CD14-positive monocyte (primary cell): ENCODE measurements at regions not wholly inside any gene's neighbourhood (a gene's known extent, or its start where the extent isn't known, plus 50 kb on each side); places are given as distances from the start of the nearest gene placed in this dataset.

Experiments used
- DNase-seq, 3 donors: peaks; one replicate each; pipeline ENCODE4 v3.0.0-alpha.2; 2011 to 2022
- H2AFZ ChIP-seq: 2 replicates; pipeline ENCODE4 v1.6.0; 2012; ENCODE audit warnings: mild to moderate bottlenecking, low read depth, low read length, inconsistent platforms; ENCODE audit not compliant: insufficient read depth, poor library complexity, severe bottlenecking
- H3K27ac ChIP-seq, 2 donors: 1 replicate in 1 of 2; 2 replicates in 1 of 2; pipeline ENCODE4 v1.5.1; 2012 to 2013; ENCODE audit warnings: low read length in 2 of 2, control low read depth in 1 of 2, inconsistent platforms in 1 of 2, low read depth in 1 of 2, mild to moderate bottlenecking in 1 of 2
- H3K27me3 ChIP-seq, 2 donors: one replicate each; pipeline versions ENCODE4 v1.6.0 to v1.6.1; 2011 to 2013; ENCODE audit warnings: low read length in 2 of 2; ENCODE audit not compliant: control insufficient read depth in 2 of 2, insufficient read depth in 2 of 2
- H3K36me3 ChIP-seq, 2 donors: replicated peaks in 1 of 2; 1 replicate in 1 of 2; 2 replicates in 1 of 2; pipeline versions ENCODE4 v1.5.1 to v1.6.1; 2012 to 2013; ENCODE audit warnings: low read length in 2 of 2, control low read depth in 1 of 2, inconsistent platforms in 1 of 2, mild to moderate bottlenecking in 1 of 2; ENCODE audit not compliant: insufficient read depth in 2 of 2, control insufficient read depth in 1 of 2
- H3K4me1 ChIP-seq, 2 donors: 1 replicate in 1 of 2; 2 replicates in 1 of 2; pipeline versions ENCODE4 v1.5.1 to v1.6.1; 2012 to 2013; ENCODE audit warnings: low read length in 2 of 2, control low read depth in 1 of 2, inconsistent platforms in 1 of 2, mild to moderate bottlenecking in 1 of 2, moderate library complexity in 1 of 2; ENCODE audit not compliant: insufficient read depth in 2 of 2, control insufficient read depth in 1 of 2
- H3K4me2 ChIP-seq: replicated peaks from 2 replicates; pipeline ENCODE3; 2012; ENCODE audit warnings: low read length, moderate library complexity, mild to moderate bottlenecking; ENCODE audit not compliant: poor library complexity, severe bottlenecking; ENCODE audit errors: extremely low read depth
- H3K4me3 ChIP-seq, 3 experiments: fragments of 200-600 bp in 1 of 3; sonication (generic) in 1 of 3; replicated peaks in 1 of 3; 1 replicate in 2 of 3; 2 replicates in 1 of 3; pipeline ENCODE4 v1.5.1; 2011 to 2013; ENCODE audit warnings: low read length in 3 of 3, mild to moderate bottlenecking in 3 of 3, control low read depth in 2 of 3, low read depth in 2 of 3, inconsistent platforms in 1 of 3, moderate library complexity in 1 of 3
- H3K79me2 ChIP-seq: 2 replicates; pipeline ENCODE4 v1.6.0; 2012; ENCODE audit warnings: mild to moderate bottlenecking, control low read depth, inconsistent platforms, low read length, moderate library complexity; ENCODE audit not compliant: insufficient read depth
- H3K9ac ChIP-seq: 2 replicates; pipeline ENCODE4 v1.6.0; 2017; ENCODE audit warnings: low read length, mild to moderate bottlenecking; ENCODE audit not compliant: insufficient read depth, poor library complexity, severe bottlenecking
- H3K9me3 ChIP-seq, 2 donors: replicated peaks in 1 of 2; 1 replicate in 1 of 2; 2 replicates in 1 of 2; pipeline versions ENCODE4 v1.5.1 to v1.6.1; 2012 to 2013; ENCODE audit warnings: low read length in 2 of 2, control low read depth in 1 of 2; ENCODE audit not compliant: control insufficient read depth in 1 of 2, insufficient read depth in 1 of 2
- H4K20me1 ChIP-seq: 2 replicates; pipeline ENCODE4 v1.6.0; 2012; ENCODE audit warnings: mild to moderate bottlenecking, low read length, control low read depth, moderate library complexity; ENCODE audit not compliant: insufficient read depth
- H3K27ac Mint-ChIP-seq, 7 donors: one replicate each; pipeline ENCODE4 v1.8.0; 2020; ENCODE audit warnings: mild to moderate bottlenecking in 7 of 7, mixed read lengths in 7 of 7, moderate library complexity in 6 of 7, inconsistent platforms in 2 of 7
- H3K27me3 Mint-ChIP-seq, 3 donors: one replicate each; pipeline ENCODE4 v1.8.0; 2021 to 2022; ENCODE audit warnings: low read depth in 3 of 3, mild to moderate bottlenecking in 3 of 3, mixed read lengths in 3 of 3, moderate library complexity in 3 of 3, inconsistent platforms in 1 of 3
- H3K36me3 Mint-ChIP-seq, 2 donors: one replicate each; pipeline ENCODE4 v1.8.0; 2020; ENCODE audit warnings: mixed read lengths in 2 of 2, inconsistent platforms in 1 of 2, mild to moderate bottlenecking in 1 of 2
- H3K4me1 Mint-ChIP-seq: one replicate; pipeline ENCODE4 v1.8.0; 2020; ENCODE audit warnings: mild to moderate bottlenecking, mixed read lengths
- H3K4me3 Mint-ChIP-seq, 2 donors: one replicate each; pipeline ENCODE4 v1.8.0; 2020; ENCODE audit warnings: mild to moderate bottlenecking in 2 of 2, mixed read lengths in 2 of 2, moderate library complexity in 1 of 2
- H3K9me3 Mint-ChIP-seq, 7 donors: one replicate each; pipeline ENCODE4 v1.8.0; 2020 to 2022; ENCODE audit warnings: mixed read lengths in 7 of 7, mild to moderate bottlenecking in 6 of 7, moderate library complexity in 6 of 7, inconsistent platforms in 2 of 7
- CTCF ChIP-seq: fragments of 200-600 bp; IDR thresholded peaks from one replicate; pipeline ENCODE4 v1.8.0; 2022; ENCODE audit warnings: antibody characterized with exemption, mild to moderate bottlenecking
- WGBS: methylation state at CpG from one replicate; pipeline ENCODE4 v1.1.5; 2013; ENCODE audit warnings: missing lambda C conversion rate; ENCODE audit not compliant: insufficient coverage; 5-methylcytosine and 5-hydroxymethylcytosine counted together
- intact Hi-C, 2 donors: fragments of 100-400 bp; cut with micrococcal nuclease; formaldehyde crosslinking; loops; one replicate each; pipeline versions ENCODE4 v1.15.0 to v1.15.1; 2023

- no peak for TF ChIP-seq CTCF
- Histone ChIP-seq H3K36me3 (no peaks in the 10 kb centered on the region), H3K79me2 (no peaks in the 10 kb centered on the region), H3K27ac (no peak overlapping the region), H3K4me2 (no peak overlapping the region), H3K4me1 (no peaks in the 10 kb centered on the region), H3K9ac (no peak overlapping the region), H2AFZ (no peak overlapping the region), H4K20me1 (no peaks in the 10 kb centered on the region), H3K27me3 (no peaks in the 10 kb centered on the region), H3K9me3 (no peaks in the 10 kb centered on the region), H3K4me3 (no peak overlapping the region)
- Mint-ChIP-seq H3K27ac (no peak overlapping the region), H3K4me1 (peaks cover 8% of the 10 kb centered on the region), H3K27me3 (no peaks in the 10 kb centered on the region), H3K9me3 (peaks cover 0 to 2% (median 0%) of the 10 kb centered on the region in 7 donors), H3K4me3 (no peak overlapping the region), H3K36me3 (no peaks in the 10 kb centered on the region)
- no peak for DNase-seq
- no CpG with 5 or more reads among the region's 1 CpG for WGBS
- intact Hi-C loops, result no loop called here
These were observed 482.7 kb upstream of the ZEB2 start for GRCh38 chr2:145002624-145003023.

GRCh38 chr2:145000376-145000775, 480.5 kb upstream of the ZEB2 start:
- intact Hi-C loops, result no loop called here
- peaks cover 14% of the 10 kb centered on the region for H3K4me1 Mint-ChIP-seq
- Histone ChIP-seq H3K27ac (no peak overlapping the region), H3K4me3 (no peak overlapping the region), H3K4me1 (peaks cover 0 to 11% of the 10 kb centered on the region in 2 donors), H3K79me2 (no peaks in the 10 kb centered on the region), H2AFZ (no peak overlapping the region), H3K27me3 (no peaks in the 10 kb centered on the region), H4K20me1 (no peaks in the 10 kb centered on the region), H3K9me3 (no peaks in the 10 kb centered on the region), H3K4me2 (no peak overlapping the region), H3K36me3 (no peaks in the 10 kb centered on the region), H3K9ac (no peak overlapping the region)
- H3K36me3 Mint-ChIP-seq, result no peaks in the 10 kb centered on the region
- no peak overlapping the region for H3K4me3 Mint-ChIP-seq
- H3K27me3 Mint-ChIP-seq, result no peaks in the 10 kb centered on the region
- H3K9me3 Mint-ChIP-seq, result peaks cover 0 to 2% (median 0%) of the 10 kb centered on the region in 7 donors
- no peak for TF ChIP-seq CTCF
- H3K27ac Mint-ChIP-seq, result no peak overlapping the region
- no peak for DNase-seq
